ENCODE measurements at regions not wholly inside any gene's neighbourhood (a gene's known extent, or its start where the extent isn't known, plus 50 kb on each side); places are given as distances from the start of the nearest gene placed in this dataset.

DNA sequence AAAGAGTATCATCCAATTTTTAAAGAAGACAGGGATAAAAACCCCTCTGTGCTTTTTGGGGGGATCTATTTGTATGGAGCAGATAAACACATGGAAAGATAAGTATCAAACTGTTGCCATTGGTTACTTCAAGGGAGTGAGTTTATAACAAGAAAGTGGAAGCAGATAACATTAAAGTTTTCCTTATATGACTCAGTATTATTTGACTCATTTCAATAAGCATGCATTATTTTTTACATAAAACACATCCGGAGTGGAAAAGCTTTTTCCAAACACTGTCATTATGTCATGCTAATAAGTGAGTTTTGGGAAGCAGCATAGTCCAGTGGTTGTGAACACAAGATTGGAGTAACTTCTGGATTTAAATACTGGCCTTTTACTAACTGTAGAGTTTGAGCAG lies 452.2 kb downstream of the LTN1 start:
- DNase-seq = no peak
- Histone ChIP-seq H3K4me3 (ENCODE audit: low read depth, low read length) (no peak overlapping the region), H3K27me3 (replicated peaks) (no peaks in the 10 kb centered on the region), H3K36me3 (replicated peaks) (no peaks in the 10 kb centered on the region), H3K27ac (peak overlapping the region; percentile 52)
- TF ChIP-seq, protein P1, sequence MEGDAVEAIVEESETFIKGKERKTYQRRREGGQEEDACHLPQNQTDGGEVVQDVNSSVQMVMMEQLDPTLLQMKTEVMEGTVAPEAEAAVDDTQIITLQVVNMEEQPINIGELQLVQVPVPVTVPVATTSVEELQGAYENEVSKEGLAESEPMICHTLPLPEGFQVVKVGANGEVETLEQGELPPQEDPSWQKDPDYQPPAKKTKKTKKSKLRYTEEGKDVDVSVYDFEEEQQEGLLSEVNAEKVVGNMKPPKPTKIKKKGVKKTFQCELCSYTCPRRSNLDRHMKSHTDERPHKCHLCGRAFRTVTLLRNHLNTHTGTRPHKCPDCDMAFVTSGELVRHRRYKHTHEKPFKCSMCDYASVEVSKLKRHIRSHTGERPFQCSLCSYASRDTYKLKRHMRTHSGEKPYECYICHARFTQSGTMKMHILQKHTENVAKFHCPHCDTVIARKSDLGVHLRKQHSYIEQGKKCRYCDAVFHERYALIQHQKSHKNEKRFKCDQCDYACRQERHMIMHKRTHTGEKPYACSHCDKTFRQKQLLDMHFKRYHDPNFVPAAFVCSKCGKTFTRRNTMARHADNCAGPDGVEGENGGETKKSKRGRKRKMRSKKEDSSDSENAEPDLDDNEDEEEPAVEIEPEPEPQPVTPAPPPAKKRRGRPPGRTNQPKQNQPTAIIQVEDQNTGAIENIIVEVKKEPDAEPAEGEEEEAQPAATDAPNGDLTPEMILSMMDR (IDR thresholded peaks at IDR 0.05; ENCODE audit: low read depth, low read length, missing control alignments) = no peak
- in situ Hi-C loops (cut with HindIII; ENCODE audit: low pct_ligation_motif_present, low sequenced_read_pairs) = no loop called here

DNA sequence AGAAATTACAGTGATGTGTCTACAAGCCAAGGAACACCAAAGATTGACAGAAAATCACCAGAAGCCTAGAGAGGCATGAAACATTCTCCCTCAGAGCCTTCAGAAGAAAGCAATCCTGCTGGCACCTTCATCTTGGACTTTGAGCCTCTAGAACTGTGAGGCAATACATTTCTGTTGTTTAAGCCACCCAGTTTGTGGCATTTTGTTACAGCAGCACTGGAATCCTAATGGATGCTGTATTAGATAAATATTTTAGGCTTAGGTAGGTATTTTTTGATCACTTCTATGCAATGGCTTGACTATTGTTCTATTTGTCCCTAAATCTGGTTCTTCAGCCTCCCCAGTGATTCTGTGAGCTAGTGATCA lies 453.1 kb downstream of the LTN1 start:
- no peak for DNase-seq
- TF ChIP-seq, protein P1 (IDR thresholded peaks at IDR 0.05; ENCODE audit: low read depth, low read length, missing control alignments) = no peak
- H3K27me3 ChIP-seq (replicated peaks) = no peaks in the 10 kb centered on the region
- H3K36me3 ChIP-seq (replicated peaks) = no peaks in the 10 kb centered on the region
- in situ Hi-C loops (cut with HindIII; ENCODE audit: low pct_ligation_motif_present, low sequenced_read_pairs) = no loop called here
- no peak overlapping the region for H3K4me3 ChIP-seq (ENCODE audit: low read depth, low read length)
- peak overlapping the region; percentile 76 for H3K27ac ChIP-seq

DNA sequence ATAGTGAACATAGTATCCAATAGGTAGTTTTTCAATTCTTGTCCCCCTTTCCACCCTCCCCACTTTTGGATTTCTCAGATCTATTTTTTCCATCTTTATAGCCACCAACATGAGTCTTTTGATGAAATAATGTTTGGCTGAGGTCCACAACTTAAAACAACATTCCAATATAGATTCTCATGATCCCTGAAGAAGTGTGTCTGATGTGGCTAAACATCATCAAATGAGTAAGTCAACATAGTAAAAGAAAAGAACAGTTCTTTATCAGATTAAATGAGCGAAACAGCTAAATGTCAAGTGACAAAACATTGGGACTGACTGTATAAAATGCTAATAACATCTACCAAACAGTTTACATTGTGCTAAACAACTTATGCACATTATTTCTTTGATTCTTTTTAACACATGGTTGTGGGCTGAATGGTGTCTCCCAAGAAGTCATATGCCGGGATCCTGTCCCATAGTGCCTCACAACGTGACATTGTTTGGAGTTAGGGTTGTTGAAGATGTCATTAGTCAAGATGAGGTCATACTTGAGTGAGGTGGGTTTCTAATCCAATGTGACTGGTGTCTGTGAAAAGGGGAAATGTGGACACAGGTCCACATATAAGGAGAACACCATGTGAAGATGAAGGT lies 453.6 kb downstream of the LTN1 start:
- TF ChIP-seq, protein P1 (IDR thresholded peaks at IDR 0.05; ENCODE audit: low read depth, low read length, missing control alignments) = no peak
- peak overlapping the region; percentile 76 for H3K27ac ChIP-seq
- H3K4me3 ChIP-seq (ENCODE audit: low read depth, low read length) = no peak overlapping the region
- no peaks in the 10 kb centered on the region for H3K36me3 ChIP-seq (replicated peaks)
- in situ Hi-C loops (cut with HindIII; ENCODE audit: low pct_ligation_motif_present, low sequenced_read_pairs) = no loop called here
- DNase-seq = peak; percentile 68
- H3K27me3 ChIP-seq (replicated peaks) = no peaks in the 10 kb centered on the region

GRCh38 chr21:28537371-28538079 lies 455.2 kb downstream of the LTN1 start:
- TF ChIP-seq, protein P1 (IDR thresholded peaks at IDR 0.05; ENCODE audit: low read depth, low read length, missing control alignments) = no peak
- Histone ChIP-seq H3K36me3 (replicated peaks) (no peaks in the 10 kb centered on the region), H3K27me3 (replicated peaks) (no peaks in the 10 kb centered on the region), H3K4me3 (ENCODE audit: low read depth, low read length) (no peak overlapping the region), H3K27ac (peak overlapping the region; percentile 76)
- peak; percentile 53 for DNase-seq
- in situ Hi-C loops (cut with HindIII; ENCODE audit: low pct_ligation_motif_present, low sequenced_read_pairs) = no loop called here

DNA sequence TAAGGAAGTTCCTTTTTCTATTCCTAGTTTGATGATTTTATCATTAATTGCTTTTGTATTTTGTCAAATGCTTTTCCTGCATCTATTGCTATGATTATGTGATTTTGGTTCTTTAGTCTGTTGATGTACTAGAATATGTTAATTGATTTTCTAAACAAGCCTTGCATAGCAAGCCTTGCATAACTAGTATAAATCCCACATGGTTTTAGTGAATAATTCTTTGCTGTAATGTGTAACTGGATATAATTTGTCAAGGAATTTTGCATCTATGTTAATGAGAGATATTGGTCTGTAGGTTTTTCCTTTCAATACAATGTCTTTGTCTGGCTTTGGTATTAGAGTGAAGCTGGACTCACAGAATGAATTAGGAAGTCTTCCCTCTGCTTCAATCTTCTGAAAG lies 460.2 kb downstream of the LTN1 start:
- Histone ChIP-seq H3K36me3 (replicated peaks) (no peaks in the 10 kb centered on the region), H3K27me3 (replicated peaks) (no peaks in the 10 kb centered on the region), H3K4me3 (ENCODE audit: low read depth, low read length) (no peak overlapping the region), H3K27ac (no peak overlapping the region)
- in situ Hi-C loops (cut with HindIII; ENCODE audit: low pct_ligation_motif_present, low sequenced_read_pairs) = no loop called here
- DNase-seq = no peak
- TF ChIP-seq, protein P1 (IDR thresholded peaks at IDR 0.05; ENCODE audit: low read depth, low read length, missing control alignments) = no peak

Measured in brain microvascular endothelial cell (primary cell).